Activated CD4-positive, alpha-beta T cell treated with anti-CD3 and anti-CD28 coated beads for 36 hours (primary cell): ENCODE measurements at regions not wholly inside any gene's neighbourhood (a gene's known extent, or its start where the extent isn't known, plus 50 kb on each side); places are given as distances from the start of the nearest gene placed in this dataset.

Experiments used
- ATAC-seq: fragments of 200-7000 bp; cut with Tn5 transposase; one replicate; pipeline ENCODE4 v1.10.0; 2021; ENCODE audit warnings: mild to moderate bottlenecking, moderate library complexity
- CTCF ChIA-PET: fragments of 350-600 bp; sonication (Branson Sonifier 250); formaldehyde crosslinking; loops from one replicate; lab custom pipeline; 2021; ENCODE audit warnings: antibody characterized with exemption; lab: Charles Lee
- POLR2A ChIA-PET: fragments of 350-600 bp; sonication (Branson Sonifier 250); formaldehyde crosslinking; loops from one replicate; lab custom pipeline; 2021; ENCODE audit warnings: antibody characterized with exemption, inconsistent platforms; lab: Charles Lee
- DNase-seq: peaks from one replicate; pipeline ENCODE4 v3.0.0-alpha.2; 2020
- H3K27ac Mint-ChIP-seq: one replicate; pipeline ENCODE4 v1.8.0; 2021; ENCODE audit warnings: mixed read lengths
- H3K27me3 Mint-ChIP-seq: one replicate; pipeline ENCODE4 v1.8.0; 2021; ENCODE audit warnings: mixed read lengths
- H3K36me3 Mint-ChIP-seq: one replicate; pipeline ENCODE4 v1.8.0; 2021; ENCODE audit warnings: low read depth, mixed read lengths
- H3K4me1 Mint-ChIP-seq: one replicate; pipeline ENCODE4 v1.8.0; 2021; ENCODE audit warnings: mixed read lengths
- H3K4me3 Mint-ChIP-seq: one replicate; pipeline ENCODE4 v1.8.0; 2021; ENCODE audit warnings: mild to moderate bottlenecking, moderate library complexity, mixed read lengths
- H3K9me3 Mint-ChIP-seq: one replicate; pipeline ENCODE4 v1.8.0; 2021; ENCODE audit warnings: low read depth, mixed read lengths
- intact Hi-C, 2 experiments: fragments of 100-400 bp; cut with DNase I in 1 of 2; cut with micrococcal nuclease in 1 of 2; formaldehyde crosslinking; loops; one replicate each; pipeline versions ENCODE4 v1.14.2 to v1.15.1; 2022 to 2024; cut with DNase I, micrococcal nuclease

GRCh38 chr1:110816945-110817344 lies 56.0 kb upstream of the CD53 start:
- Mint-ChIP-seq H3K9me3 (peaks cover 4% of the 10 kb centered on the region), H3K27me3 (no peaks in the 10 kb centered on the region), H3K4me3 (no peak overlapping the region), H3K4me1 (no peaks in the 10 kb centered on the region), H3K27ac (no peak overlapping the region), H3K36me3 (no peaks in the 10 kb centered on the region)
- no peak for ATAC-seq
- intact Hi-C loops, result no loop called here
- no peak for DNase-seq
- POLR2A ChIA-PET, result no interaction called here
- CTCF ChIA-PET, result interaction anchor here (0.8 to 2.9 kb wide), 2 partner anchors 12 to 30 kb away, joined by 3 to 16 read pairs; no protein-coding TSS in a partner anchor

GRCh38 chr1:110811529-110811928 lies 61.4 kb upstream of the CD53 start:
- peaks cover 3% of the 10 kb centered on the region for H3K4me1 Mint-ChIP-seq
- ATAC-seq (no peak), DNase-seq (no peak)
- ChIA-PET CTCF (interaction anchor here (0.6 to 1.2 kb wide), 3 partner anchors 28 to 139 kb away, joined by 3 read pairs; no protein-coding TSS in a partner anchor), POLR2A (no interaction called here)
- H3K4me3 Mint-ChIP-seq, result no peak overlapping the region
- intact Hi-C loops, result no loop called here
- H3K36me3 Mint-ChIP-seq, result no peaks in the 10 kb centered on the region
- no peaks in the 10 kb centered on the region for H3K27me3 Mint-ChIP-seq
- H3K9me3 Mint-ChIP-seq, result peaks cover 4% of the 10 kb centered on the region
- H3K27ac Mint-ChIP-seq, result no peak overlapping the region

- POLR2A ChIA-PET, result no interaction called here
- H3K4me3 Mint-ChIP-seq, result no peak overlapping the region
- H3K27ac Mint-ChIP-seq, result no peak overlapping the region
- no peaks in the 10 kb centered on the region for H3K4me1 Mint-ChIP-seq
- CTCF ChIA-PET, result interaction anchor here (0.6 to 1.4 kb wide), 6 partner anchors 9 to 230 kb away, joined by 3 to 5 read pairs (median 4); no protein-coding TSS in a partner anchor
- DNase-seq (no peak), ATAC-seq (no peak)
- intact Hi-C loops, result no loop called here
- H3K36me3 Mint-ChIP-seq, result no peaks in the 10 kb centered on the region
- no peaks in the 10 kb centered on the region for H3K27me3 Mint-ChIP-seq
- peaks cover 7% of the 10 kb centered on the region for H3K9me3 Mint-ChIP-seq
Observed at GRCh38 chr1:110800079-110800478, 72.9 kb upstream of the CD53 start.

- Mint-ChIP-seq H3K4me3 (no peak overlapping the region), H3K27ac (no peak overlapping the region), H3K9me3 (peaks cover 7% of the 10 kb centered on the region), H3K4me1 (no peaks in the 10 kb centered on the region), H3K36me3 (no peaks in the 10 kb centered on the region), H3K27me3 (no peaks in the 10 kb centered on the region)
- intact Hi-C loops, result no loop called here
- POLR2A ChIA-PET, result no interaction called here
- DNase-seq (no peak), ATAC-seq (no peak)
- CTCF ChIA-PET, result interaction anchor here (0.7 to 1.4 kb wide), 4 partner anchors 17 to 232 kb away, joined by 3 to 5 read pairs (median 4); no protein-coding TSS in a partner anchor
Observed at GRCh38 chr1:110798691-110799256, 74.2 kb upstream of the CD53 start.

GRCh38 chr1:110788673-110789072 lies 84.3 kb upstream of the CD53 start:
- H3K9me3 Mint-ChIP-seq, result peaks cover 26% of the 10 kb centered on the region
- no peak overlapping the region for H3K4me3 Mint-ChIP-seq
- no peak for DNase-seq
- intact Hi-C loops, result loop anchor here in 1 of 2 experiments (10.0 kb wide), 2 partner anchors 176 to 384 kb away; partner anchors contain the start of genes LAMTOR5 and LRIF1
- H3K36me3 Mint-ChIP-seq, result peaks cover 18% of the 10 kb centered on the region
- H3K27ac Mint-ChIP-seq, result no peak overlapping the region
- POLR2A ChIA-PET, result no interaction called here
- ATAC-seq, result no peak
- peaks cover 54% of the 10 kb centered on the region for H3K4me1 Mint-ChIP-seq
- CTCF ChIA-PET, result interaction anchor here (0.7 to 3.4 kb wide), 4 partner anchors 23 to 264 kb away, joined by 3 to 18 read pairs (median 9); no protein-coding TSS in a partner anchor
- H3K27me3 Mint-ChIP-seq, result no peaks in the 10 kb centered on the region

GRCh38 chr1:110787328-110788071 lies 85.4 kb upstream of the CD53 start:
- peak; percentile 35 for ATAC-seq
- Mint-ChIP-seq H3K9me3 (peaks cover 18% of the 10 kb centered on the region), H3K4me3 (peak overlapping the region; percentile 9), H3K36me3 (peaks cover 18% of the 10 kb centered on the region), H3K27ac (peak overlapping the region; percentile 87), H3K27me3 (no peaks in the 10 kb centered on the region), H3K4me1 (peaks cover 60% of the 10 kb centered on the region)
- intact Hi-C loops, result loop anchor here in 1 of 2 experiments (10.0 kb wide), 2 partner anchors 177 to 383 kb away; partner anchors contain the start of genes LAMTOR5 and LRIF1
- CTCF ChIA-PET, result interaction anchor here (0.7 to 3.4 kb wide), 33 partner anchors 9 to 292 kb away, joined by 3 to 18 read pairs (median 4); partner anchors contain the start of gene KCNA2
- peak; percentile 33 for DNase-seq
- POLR2A ChIA-PET, result interaction anchor here (0.6 to 1.3 kb wide), 5 partner anchors 86 to 168 kb away, joined by 3 to 4 read pairs (median 3); no protein-coding TSS in a partner anchor

GRCh38 chr1:110786802-110787327 lies 86.1 kb upstream of the CD53 start:
- Mint-ChIP-seq H3K9me3 (peaks cover 18% of the 10 kb centered on the region), H3K27ac (peak overlapping the region; percentile 87), H3K36me3 (peaks cover 18% of the 10 kb centered on the region), H3K4me1 (peaks cover 60% of the 10 kb centered on the region), H3K27me3 (no peaks in the 10 kb centered on the region), H3K4me3 (peak overlapping the region; percentile 9)
- CTCF ChIA-PET, result interaction anchor here (0.7 to 3.4 kb wide), 31 partner anchors 10 to 291 kb away, joined by 3 to 18 read pairs (median 5); partner anchors contain the start of gene KCNA2
- POLR2A ChIA-PET, result interaction anchor here (0.6 to 1.3 kb wide), 5 partner anchors 87 to 167 kb away, joined by 3 to 4 read pairs (median 3); no protein-coding TSS in a partner anchor
- intact Hi-C loops, result loop anchor here in 1 of 2 experiments (10.0 kb wide), 2 partner anchors 178 to 382 kb away; partner anchors contain the start of genes LAMTOR5 and LRIF1
- DNase-seq (no peak), ATAC-seq (no peak)

GRCh38 chr1:110785612-110786011 lies 87.3 kb upstream of the CD53 start:
- intact Hi-C loops, result loop anchor here in 1 of 2 experiments (10.0 kb wide), 2 partner anchors 179 to 381 kb away; partner anchors contain the start of genes LAMTOR5 and LRIF1
- Mint-ChIP-seq H3K36me3 (peaks cover 18% of the 10 kb centered on the region), H3K4me3 (no peak overlapping the region), H3K4me1 (peaks cover 67% of the 10 kb centered on the region), H3K27ac (peak overlapping the region; percentile 37), H3K27me3 (no peaks in the 10 kb centered on the region), H3K9me3 (peaks cover 18% of the 10 kb centered on the region)
- ChIA-PET CTCF (interaction anchor here (0.6 to 8.2 kb wide), 14 partner anchors 9 to 289 kb away, joined by 3 to 90 read pairs (median 16); partner anchors contain the start of gene KCNA2), POLR2A (no interaction called here)
- no peak for ATAC-seq
- no peak for DNase-seq

- intact Hi-C loops, result loop anchor here in 1 of 2 experiments (10.0 kb wide), 2 partner anchors 180 to 380 kb away; partner anchors contain the start of genes LAMTOR5 and LRIF1
- peaks cover 16% of the 10 kb centered on the region for H3K36me3 Mint-ChIP-seq
- no peak for ATAC-seq
- no peaks in the 10 kb centered on the region for H3K27me3 Mint-ChIP-seq
- ChIA-PET CTCF (interaction anchor here (0.6 to 8.2 kb wide), 17 partner anchors 10 to 324 kb away, joined by 3 to 101 read pairs (median 19); partner anchors contain the start of gene KCNA2), POLR2A (no interaction called here)
- H3K4me3 Mint-ChIP-seq, result no peak overlapping the region
- peaks cover 68% of the 10 kb centered on the region for H3K4me1 Mint-ChIP-seq
- peaks cover 17% of the 10 kb centered on the region for H3K9me3 Mint-ChIP-seq
- no peak for DNase-seq
- H3K27ac Mint-ChIP-seq, result peak overlapping the region; percentile 37
Observed at GRCh38 chr1:110785055-110785454, 87.9 kb upstream of the CD53 start.

GRCh38 chr1:110783292-110783918 lies 89.5 kb upstream of the CD53 start:
- Mint-ChIP-seq H3K36me3 (peaks cover 9% of the 10 kb centered on the region), H3K27ac (no peak overlapping the region), H3K4me1 (peaks cover 58% of the 10 kb centered on the region), H3K9me3 (peaks cover 3% of the 10 kb centered on the region), H3K4me3 (no peak overlapping the region), H3K27me3 (no peaks in the 10 kb centered on the region)
- intact Hi-C loops, result loop anchor here (1.0 to 10.0 kb wide), 15 partner anchors 47 to 581 kb away; partner anchors contain the start of genes CD53 (in 1 of the 2), LAMTOR5 (in 1 of the 2) and LRIF1 (in 1 of the 2)
- ATAC-seq, result peak; percentile 69
- peak; percentile 70 for DNase-seq
- CTCF ChIA-PET, result interaction anchor here (0.5 to 8.2 kb wide), 58 partner anchors 9 to 738 kb away, joined by 3 to 101 read pairs (median 4); no protein-coding TSS in a partner anchor
- POLR2A ChIA-PET, result interaction anchor here (0.6 kb wide), 2 partner anchors 92 to 134 kb away, joined by 3 to 4 read pairs; no protein-coding TSS in a partner anchor
